ENCODE measurements at regions not wholly inside any gene's neighbourhood (a gene's known extent, or its start where the extent isn't known, plus 50 kb on each side); places are given as distances from the start of the nearest gene placed in this dataset.

DNA sequence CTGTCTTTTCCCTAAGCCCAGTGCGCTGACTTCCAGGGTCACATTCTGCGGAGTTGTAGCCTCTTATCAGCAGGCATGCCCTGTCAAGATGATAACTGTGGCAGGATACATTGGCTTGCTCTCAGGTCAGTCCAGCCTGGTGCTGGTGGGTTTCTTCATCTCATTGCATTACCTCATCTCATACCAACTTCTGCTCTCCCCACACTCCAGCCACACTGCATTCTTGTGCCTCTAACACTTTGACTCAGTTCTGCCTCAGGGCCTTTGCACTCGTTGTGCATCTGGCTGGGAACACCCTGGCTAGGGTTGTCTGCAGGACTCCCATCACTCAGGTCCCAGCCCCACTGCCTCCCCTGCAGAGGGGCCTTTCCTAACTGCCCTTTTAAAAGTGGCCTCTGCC lies 110.3 kb upstream of the BACH2 start:
- H3K27me3 ChIP-seq (ENCODE audit: control insufficient read depth in 2 of 2, insufficient read depth in 2 of 2, low read length in 2 of 2) = no peaks in the 10 kb centered on the region
- H3K27ac ChIP-seq (ENCODE audit: low read depth in 2 of 2, low read length in 2 of 2) = no peak overlapping the region

GRCh38 chr6:90406142-90406794 lies 109.6 kb upstream of the BACH2 start:
- Histone ChIP-seq H3K27me3 (ENCODE audit: control insufficient read depth in 2 of 2, insufficient read depth in 2 of 2, low read length in 2 of 2) (no peaks in the 10 kb centered on the region), H3K36me3 (ENCODE audit: control insufficient read depth in 2 of 2, insufficient read depth in 2 of 2, low read length in 2 of 2) (no peaks in the 10 kb centered on the region)

More for the DNA sequence above, 110.3 kb upstream of the BACH2 start:
- no peaks in the 10 kb centered on the region for H3K36me3 ChIP-seq (ENCODE audit: control insufficient read depth in 2 of 2, insufficient read depth in 2 of 2, low read length in 2 of 2)
- H3K9me3 ChIP-seq (ENCODE audit: control insufficient read depth in 2 of 2, low read length in 2 of 2) = no peaks in the 10 kb centered on the region
- no peaks in the 10 kb centered on the region for H3K4me1 ChIP-seq (ENCODE audit: control insufficient read depth in 2 of 2, insufficient read depth in 2 of 2, low read length in 2 of 2)
- H3K9ac ChIP-seq (ENCODE audit: low read depth in 1 of 2, low read length in 2 of 2) = no peak overlapping the region
- no peak overlapping the region for H3K4me3 ChIP-seq (ENCODE audit: low read length in 2 of 2)

DNA sequence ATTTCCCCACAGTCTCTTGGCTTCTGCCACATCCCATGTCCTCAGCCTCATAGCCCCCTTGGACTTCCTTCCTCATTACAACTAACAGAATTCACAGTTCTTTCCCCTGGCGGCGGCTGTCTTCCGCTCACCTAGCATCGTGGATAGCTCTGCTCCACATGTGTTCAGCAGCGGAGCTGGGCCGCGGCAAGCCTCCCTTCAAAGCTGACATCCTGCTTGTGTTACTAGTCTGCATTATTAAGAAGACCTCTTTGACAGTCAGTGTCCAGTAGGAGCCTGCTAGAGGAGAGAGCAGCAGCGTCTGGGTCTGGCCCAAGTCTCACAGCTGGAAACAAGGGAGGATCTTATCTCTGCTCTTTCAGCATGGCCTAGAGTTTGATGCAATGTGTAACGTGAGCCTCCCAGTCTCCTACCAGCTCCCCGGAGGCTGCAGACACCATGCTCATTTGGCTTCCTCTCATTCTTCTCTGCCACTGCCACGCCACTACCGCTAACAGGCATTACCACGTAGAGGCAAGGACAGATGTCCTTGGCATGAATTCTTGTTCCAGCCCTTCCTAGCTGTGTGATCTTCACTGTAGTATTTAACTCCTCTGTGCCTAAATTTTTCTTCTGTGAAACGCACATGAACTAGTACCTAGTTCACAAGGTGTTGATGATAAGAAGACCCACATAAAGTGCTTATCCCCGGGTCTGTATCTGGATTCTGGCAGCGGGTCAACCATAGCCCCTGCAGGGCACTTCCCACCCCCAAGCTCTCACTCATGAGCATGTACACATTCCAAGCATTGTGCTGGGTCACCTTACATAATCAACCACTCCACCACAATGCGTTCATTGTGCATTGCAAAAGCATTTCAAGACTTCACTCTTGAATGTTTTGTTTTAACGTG lies 107.1 kb upstream of the BACH2 start:
- no peak overlapping the region for H3K4me3 ChIP-seq (ENCODE audit: low read length in 2 of 2)
- no peaks in the 10 kb centered on the region for H3K36me3 ChIP-seq (ENCODE audit: control insufficient read depth in 2 of 2, insufficient read depth in 2 of 2, low read length in 2 of 2)
- H3K9ac ChIP-seq (ENCODE audit: low read depth in 1 of 2, low read length in 2 of 2) = no peak overlapping the region
- H3K9me3 ChIP-seq (ENCODE audit: control insufficient read depth in 2 of 2, low read length in 2 of 2) = no peaks in the 10 kb centered on the region
- no peaks in the 10 kb centered on the region for H3K4me1 ChIP-seq (ENCODE audit: control insufficient read depth in 2 of 2, insufficient read depth in 2 of 2, low read length in 2 of 2)
- H3K27me3 ChIP-seq (ENCODE audit: control insufficient read depth in 2 of 2, insufficient read depth in 2 of 2, low read length in 2 of 2) = no peaks in the 10 kb centered on the region
- H3K27ac ChIP-seq (ENCODE audit: low read depth in 2 of 2, low read length in 2 of 2) = no peak overlapping the region

More at GRCh38 chr6:90406142-90406794, 109.6 kb upstream of the BACH2 start:
- Histone ChIP-seq H3K4me3 (ENCODE audit: low read length in 2 of 2) (no peak overlapping the region), H3K9ac (ENCODE audit: low read depth in 1 of 2, low read length in 2 of 2) (no peak overlapping the region), H3K9me3 (ENCODE audit: control insufficient read depth in 2 of 2, low read length in 2 of 2) (no peaks in the 10 kb centered on the region), H3K4me1 (ENCODE audit: control insufficient read depth in 2 of 2, insufficient read depth in 2 of 2, low read length in 2 of 2) (no peaks in the 10 kb centered on the region), H3K27ac (ENCODE audit: low read depth in 2 of 2, low read length in 2 of 2) (no peak overlapping the region)

DNA sequence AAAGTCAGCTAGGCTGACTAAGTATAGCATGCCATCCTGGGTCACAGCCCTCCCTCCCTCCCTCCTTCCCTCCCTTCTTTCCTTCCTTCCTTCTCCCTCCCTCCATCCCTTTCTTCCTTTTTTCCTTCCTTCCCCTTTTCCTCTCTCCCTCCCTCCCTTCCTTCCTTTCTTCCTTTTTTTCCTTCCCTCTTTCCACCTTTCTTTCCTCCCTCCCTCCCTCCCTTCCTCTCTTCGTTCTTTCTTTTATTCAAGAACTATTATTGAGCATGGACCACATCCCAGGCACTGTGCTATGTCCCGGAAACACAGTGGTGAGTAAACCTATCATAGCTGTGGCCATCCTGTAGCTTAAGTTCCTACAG lies 106.2 kb upstream of the BACH2 start:
- H3K27me3 ChIP-seq (ENCODE audit: control insufficient read depth in 2 of 2, insufficient read depth in 2 of 2, low read length in 2 of 2) = no peaks in the 10 kb centered on the region
- no peak overlapping the region for H3K27ac ChIP-seq (ENCODE audit: low read depth in 2 of 2, low read length in 2 of 2)
- H3K9me3 ChIP-seq (ENCODE audit: control insufficient read depth in 2 of 2, low read length in 2 of 2) = no peaks in the 10 kb centered on the region
- H3K4me3 ChIP-seq (ENCODE audit: low read length in 2 of 2) = no peak overlapping the region
- H3K9ac ChIP-seq (ENCODE audit: low read depth in 1 of 2, low read length in 2 of 2) = no peak overlapping the region
- H3K36me3 ChIP-seq (ENCODE audit: control insufficient read depth in 2 of 2, insufficient read depth in 2 of 2, low read length in 2 of 2) = no peaks in the 10 kb centered on the region
- H3K4me1 ChIP-seq (ENCODE audit: control insufficient read depth in 2 of 2, insufficient read depth in 2 of 2, low read length in 2 of 2) = no peaks in the 10 kb centered on the region

GRCh38 chr6:90401933-90402830 lies 105.5 kb upstream of the BACH2 start:
- H3K9ac ChIP-seq (ENCODE audit: low read depth in 1 of 2, low read length in 2 of 2) = no peak overlapping the region
- H3K27ac ChIP-seq (ENCODE audit: low read depth in 2 of 2, low read length in 2 of 2) = no peak overlapping the region
- no peaks in the 10 kb centered on the region for H3K27me3 ChIP-seq (ENCODE audit: control insufficient read depth in 2 of 2, insufficient read depth in 2 of 2, low read length in 2 of 2)
- no peak overlapping the region for H3K4me3 ChIP-seq (ENCODE audit: low read length in 2 of 2)
- no peaks in the 10 kb centered on the region for H3K36me3 ChIP-seq (ENCODE audit: control insufficient read depth in 2 of 2, insufficient read depth in 2 of 2, low read length in 2 of 2)
- no peaks in the 10 kb centered on the region for H3K4me1 ChIP-seq (ENCODE audit: control insufficient read depth in 2 of 2, insufficient read depth in 2 of 2, low read length in 2 of 2)
- no peaks in the 10 kb centered on the region for H3K9me3 ChIP-seq (ENCODE audit: control insufficient read depth in 2 of 2, low read length in 2 of 2)

DNA sequence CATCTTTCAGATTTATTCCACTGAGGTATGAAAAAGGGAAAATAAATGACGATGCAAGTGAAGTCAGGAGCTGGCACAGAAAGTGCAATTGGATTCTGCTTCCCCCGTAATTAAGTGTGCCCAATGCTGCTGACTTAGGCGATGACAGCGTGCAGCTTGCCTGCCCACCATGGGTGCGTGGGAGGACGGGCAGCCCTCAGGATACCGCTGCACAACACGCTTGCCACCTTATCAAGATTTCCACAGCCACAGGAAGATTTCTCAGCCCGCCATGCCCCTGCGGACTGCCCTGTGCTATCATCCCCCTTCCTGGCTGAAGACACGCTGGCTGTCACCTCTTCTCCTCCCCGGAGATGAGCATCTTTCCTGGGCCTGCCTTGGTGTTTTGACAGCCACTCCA lies 103.3 kb upstream of the BACH2 start:
- Histone ChIP-seq H3K27me3 (ENCODE audit: control insufficient read depth in 2 of 2, insufficient read depth in 2 of 2, low read length in 2 of 2) (no peaks in the 10 kb centered on the region), H3K4me1 (ENCODE audit: control insufficient read depth in 2 of 2, insufficient read depth in 2 of 2, low read length in 2 of 2) (no peaks in the 10 kb centered on the region), H3K9ac (ENCODE audit: low read depth in 1 of 2, low read length in 2 of 2) (no peak overlapping the region), H3K36me3 (ENCODE audit: control insufficient read depth in 2 of 2, insufficient read depth in 2 of 2, low read length in 2 of 2) (no peaks in the 10 kb centered on the region), H3K27ac (ENCODE audit: low read depth in 2 of 2, low read length in 2 of 2) (no peak overlapping the region), H3K4me3 (ENCODE audit: low read length in 2 of 2) (no peak overlapping the region), H3K9me3 (ENCODE audit: control insufficient read depth in 2 of 2, low read length in 2 of 2) (no peaks in the 10 kb centered on the region)

DNA sequence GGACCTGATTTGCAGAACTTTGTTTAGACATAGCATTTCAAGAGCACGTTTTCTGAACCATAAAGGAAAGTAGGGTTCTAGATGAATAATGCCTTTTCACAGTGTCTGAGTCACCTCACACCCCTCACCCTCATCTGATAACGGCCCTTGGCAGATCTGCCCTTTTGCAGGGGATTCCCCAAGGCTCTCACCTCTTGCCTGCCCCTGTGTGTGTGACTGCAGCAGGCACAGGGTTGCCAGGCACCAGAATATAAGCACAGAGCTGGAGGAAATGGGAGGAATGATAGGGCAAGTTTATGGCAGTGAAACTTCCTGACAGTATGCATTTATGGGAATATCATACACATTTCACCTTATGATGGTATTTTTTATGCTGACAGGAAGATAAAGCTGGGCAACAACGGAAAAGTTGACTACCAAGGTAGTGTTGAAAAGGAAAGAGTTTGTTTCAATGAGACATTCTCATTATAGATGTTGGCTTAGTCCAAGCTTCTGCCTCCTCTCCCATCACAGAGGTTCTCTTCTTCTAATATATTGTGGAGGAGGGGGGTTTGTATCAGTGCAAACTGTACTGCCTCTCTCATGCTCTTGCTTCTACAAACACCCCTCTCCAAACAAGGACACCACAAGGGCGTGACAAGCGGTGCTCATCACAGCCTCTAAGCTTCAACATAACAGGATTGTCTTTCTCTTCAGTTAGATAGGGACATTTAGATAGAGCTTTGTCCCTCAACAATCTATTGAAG lies 101.5 kb upstream of the BACH2 start:
- no peak overlapping the region for H3K4me3 ChIP-seq (ENCODE audit: low read length in 2 of 2)
- H3K27me3 ChIP-seq (ENCODE audit: control insufficient read depth in 2 of 2, insufficient read depth in 2 of 2, low read length in 2 of 2) = peaks cover 0 to 5% of the 10 kb centered on the region in 2 donors
- no peak overlapping the region for H3K27ac ChIP-seq (ENCODE audit: low read depth in 2 of 2, low read length in 2 of 2)

GRCh38 chr6:90397047-90397446 lies 100.4 kb upstream of the BACH2 start:
- Histone ChIP-seq H3K9me3 (ENCODE audit: control insufficient read depth in 2 of 2, low read length in 2 of 2) (no peaks in the 10 kb centered on the region), H3K36me3 (ENCODE audit: control insufficient read depth in 2 of 2, insufficient read depth in 2 of 2, low read length in 2 of 2) (no peaks in the 10 kb centered on the region), H3K4me1 (ENCODE audit: control insufficient read depth in 2 of 2, insufficient read depth in 2 of 2, low read length in 2 of 2) (no peaks in the 10 kb centered on the region), H3K27ac (ENCODE audit: low read depth in 2 of 2, low read length in 2 of 2) (no peak overlapping the region), H3K27me3 (ENCODE audit: control insufficient read depth in 2 of 2, insufficient read depth in 2 of 2, low read length in 2 of 2) (peaks cover 0 to 5% of the 10 kb centered on the region in 2 donors), H3K9ac (ENCODE audit: low read depth in 1 of 2, low read length in 2 of 2) (no peak overlapping the region), H3K4me3 (ENCODE audit: low read length in 2 of 2) (no peak overlapping the region)

More for the DNA sequence above, 101.5 kb upstream of the BACH2 start:
- no peaks in the 10 kb centered on the region for H3K4me1 ChIP-seq (ENCODE audit: control insufficient read depth in 2 of 2, insufficient read depth in 2 of 2, low read length in 2 of 2)
- H3K36me3 ChIP-seq (ENCODE audit: control insufficient read depth in 2 of 2, insufficient read depth in 2 of 2, low read length in 2 of 2) = no peaks in the 10 kb centered on the region
- H3K9me3 ChIP-seq (ENCODE audit: control insufficient read depth in 2 of 2, low read length in 2 of 2) = no peaks in the 10 kb centered on the region
- no peak overlapping the region for H3K9ac ChIP-seq (ENCODE audit: low read depth in 1 of 2, low read length in 2 of 2)

DNA sequence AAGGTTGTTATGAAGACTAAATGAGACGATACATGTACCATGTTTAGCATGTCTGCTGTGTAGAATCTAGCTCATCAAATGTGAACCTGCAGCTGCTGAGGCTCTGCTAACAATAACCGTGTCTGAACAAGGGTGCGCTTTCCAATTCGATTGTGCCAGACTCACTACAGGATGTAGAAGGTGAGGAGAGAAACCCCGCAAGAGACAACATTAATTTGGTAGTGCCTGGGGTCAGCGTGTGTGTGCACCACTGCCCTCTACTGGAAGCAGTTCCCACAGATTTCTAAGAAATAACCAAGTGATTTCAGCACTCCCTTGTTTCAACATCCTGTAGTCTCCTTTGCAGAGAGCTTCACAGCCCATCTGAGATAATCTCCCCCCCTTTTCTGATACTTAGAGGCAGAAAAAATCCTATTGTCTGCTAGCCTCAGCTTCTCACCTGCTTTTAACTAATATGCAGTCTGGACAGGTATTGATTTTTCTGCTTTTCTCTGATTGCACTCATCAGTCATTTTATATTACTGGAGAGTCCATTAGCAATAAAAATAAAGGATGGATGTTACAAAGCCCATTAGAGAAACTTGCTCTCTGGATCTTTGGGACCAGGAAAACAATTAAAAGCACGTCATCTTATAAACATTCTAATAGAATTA lies 96.7 kb upstream of the BACH2 start:
- Histone ChIP-seq H3K9ac (ENCODE audit: low read depth in 1 of 2, low read length in 2 of 2) (no peak overlapping the region), H3K4me1 (ENCODE audit: control insufficient read depth in 2 of 2, insufficient read depth in 2 of 2, low read length in 2 of 2) (no peaks in the 10 kb centered on the region), H3K27me3 (ENCODE audit: control insufficient read depth in 2 of 2, insufficient read depth in 2 of 2, low read length in 2 of 2) (peaks cover 0 to 5% of the 10 kb centered on the region in 2 donors), H3K27ac (ENCODE audit: low read depth in 2 of 2, low read length in 2 of 2) (no peak overlapping the region), H3K36me3 (ENCODE audit: control insufficient read depth in 2 of 2, insufficient read depth in 2 of 2, low read length in 2 of 2) (no peaks in the 10 kb centered on the region), H3K4me3 (ENCODE audit: low read length in 2 of 2) (no peak overlapping the region), H3K9me3 (ENCODE audit: control insufficient read depth in 2 of 2, low read length in 2 of 2) (no peaks in the 10 kb centered on the region)
